Lower lobe of right lung (tissue), 2 donors: ENCODE measurements at regions not wholly inside any gene's neighbourhood (a gene's known extent, or its start where the extent isn't known, plus 50 kb on each side); places are given as distances from the start of the nearest gene placed in this dataset.
A peak's percentile ranks its signal among the peaks of the same experiment; 100 is the strongest.
"Not testable (repeated sequence)": the region's sequence is repeated elsewhere in the genome, so short reads cannot be mapped to it uniquely, and the experiment has no call there.

Source experiments
- ATAC-seq, 2 donors: fragments of 200-7000 bp; cut with Tn5 transposase; one replicate each; pipeline ENCODE4 v1.9.1; 2020 to 2022; ENCODE audit warnings: mild to moderate bottlenecking in 2 of 2, moderate library complexity in 2 of 2
- DNase-seq: peaks from one replicate; pipeline ENCODE4 v3.0.0-alpha.2; 2020
- H3K27ac ChIP-seq: fragments of 200-600 bp; one replicate; pipeline ENCODE4 v1.8.0; 2022
- H3K27me3 ChIP-seq: fragments of 200-600 bp; one replicate; pipeline ENCODE4 v1.8.0; 2022; ENCODE audit warnings: low read depth
- H3K36me3 ChIP-seq: fragments of 200-600 bp; one replicate; pipeline ENCODE4 v1.8.0; 2022; ENCODE audit warnings: mild to moderate bottlenecking
- H3K4me1 ChIP-seq: fragments of 200-600 bp; one replicate; pipeline ENCODE4 v1.8.0; 2022
- H3K4me3 ChIP-seq: fragments of 200-600 bp; one replicate; pipeline ENCODE4 v1.8.0; 2022; ENCODE audit warnings: mild to moderate bottlenecking
- H3K9me3 ChIP-seq: fragments of 200-600 bp; one replicate; pipeline ENCODE4 v1.8.0; 2022
- CTCF ChIP-seq: fragments of 200-600 bp; IDR thresholded peaks from one replicate; pipeline ENCODE4 v1.8.0; 2022; ENCODE audit warnings: antibody characterized with exemption, mild to moderate bottlenecking
- intact Hi-C: fragments of 100-400 bp; cut with DNase I; formaldehyde crosslinking; loops from one replicate; pipeline ENCODE4 v1.11.0; 2022
- donor health status: DM: no; HTN: yes; CAD: no; lungs with severe emphysema.

- DNase-seq (no peak), ATAC-seq (no peak)
- TF ChIP-seq CTCF = no peak
- Histone ChIP-seq H3K27me3 (no peaks in the 10 kb centered on the region), H3K36me3 (no peaks in the 10 kb centered on the region), H3K4me1 (no peaks in the 10 kb centered on the region), H3K4me3 (no peak overlapping the region), H3K9me3 (peaks cover 14% of the 10 kb centered on the region), H3K27ac (no peak overlapping the region)
- intact Hi-C loops = no loop called here
Measured at GRCh38 chr14:31911160-31911559, 165.9 kb upstream of the ARHGAP5 start.

- no peak overlapping the region for H3K27ac ChIP-seq
- H3K9me3 ChIP-seq = peaks cover 14% of the 10 kb centered on the region
- intact Hi-C loops = no loop called here
- H3K27me3 ChIP-seq = no peaks in the 10 kb centered on the region
- ATAC-seq (peak in 1 of 2 donors; percentile 45), DNase-seq (no peak)
- H3K4me3 ChIP-seq = no peak overlapping the region
- no peaks in the 10 kb centered on the region for H3K36me3 ChIP-seq
- no peaks in the 10 kb centered on the region for H3K4me1 ChIP-seq
- no peak for TF ChIP-seq CTCF
Measured at GRCh38 chr14:31913370-31913769, 163.7 kb upstream of the ARHGAP5 start.

- H3K4me1 ChIP-seq, H3K36me3 ChIP-seq, DNase-seq, H3K4me3 ChIP-seq, H3K27ac ChIP-seq, intact Hi-C loops, H3K9me3 ChIP-seq, ATAC-seq, H3K27me3 ChIP-seq: not testable (repeated sequence)
Measured at GRCh38 chr14:31918289-31918688, 158.8 kb upstream of the ARHGAP5 start.

- no peak for ATAC-seq
- H3K27ac ChIP-seq = no peak overlapping the region
- TF ChIP-seq CTCF = no peak
- H3K27me3 ChIP-seq = no peaks in the 10 kb centered on the region
- intact Hi-C loops = no loop called here
- no peaks in the 10 kb centered on the region for H3K36me3 ChIP-seq
- H3K4me1 ChIP-seq = no peaks in the 10 kb centered on the region
- no peaks in the 10 kb centered on the region for H3K9me3 ChIP-seq
- no peak for DNase-seq
- H3K4me3 ChIP-seq = no peak overlapping the region
Measured at GRCh38 chr14:31920001-31920400, 157.1 kb upstream of the ARHGAP5 start.

- ATAC-seq (no peak), DNase-seq (no peak)
- H3K9me3 ChIP-seq = no peaks in the 10 kb centered on the region
- no peak for TF ChIP-seq CTCF
- H3K4me1 ChIP-seq = no peaks in the 10 kb centered on the region
- H3K4me3 ChIP-seq = no peak overlapping the region
- intact Hi-C loops = no loop called here
- H3K36me3 ChIP-seq = no peaks in the 10 kb centered on the region
- no peak overlapping the region for H3K27ac ChIP-seq
- no peaks in the 10 kb centered on the region for H3K27me3 ChIP-seq
Measured at GRCh38 chr14:31920989-31921650, 156.0 kb upstream of the ARHGAP5 start.

- no peak for DNase-seq
- no peak for ATAC-seq
- H3K27ac ChIP-seq = no peak overlapping the region
- no peak overlapping the region for H3K4me3 ChIP-seq
- H3K36me3 ChIP-seq = no peaks in the 10 kb centered on the region
- intact Hi-C loops = no loop called here
- TF ChIP-seq CTCF = no peak
- H3K4me1 ChIP-seq = no peaks in the 10 kb centered on the region
- H3K9me3 ChIP-seq = no peaks in the 10 kb centered on the region
- no peaks in the 10 kb centered on the region for H3K27me3 ChIP-seq
Measured at GRCh38 chr14:31921721-31922120, 155.4 kb upstream of the ARHGAP5 start.
